Activated CD4-positive, alpha-beta T cell treated with anti-CD3 and anti-CD28 coated beads, Interleukin-2, amount 50 U/mL, for 16 hours (primary cell): ENCODE measurements at regions not wholly inside any gene's neighbourhood (a gene's known extent, or its start where the extent isn't known, plus 50 kb on each side); places are given as distances from the start of the nearest gene placed in this dataset.
"Not testable (repeated sequence)": the region's sequence is repeated elsewhere in the genome, so short reads cannot be mapped to it uniquely, and the experiment has no call there.

Experiments used
- DNase-seq: peaks from one replicate; pipeline ENCODE4 v3.0.0-alpha.2; 2020

GRCh38 chr11:67768001-67768730 lies 93.7 kb upstream of the ALDH3B2 start:
- not testable (repeated sequence) for DNase-seq

- DNase-seq: not testable (repeated sequence)
Observed at GRCh38 chr11:67761211-67761610, 86.8 kb upstream of the ALDH3B2 start.

- not testable (repeated sequence) for DNase-seq
Observed at GRCh38 chr11:67759321-67759720, 84.9 kb upstream of the ALDH3B2 start.

GRCh38 chr11:67758467-67758866 lies 84.0 kb upstream of the ALDH3B2 start:
- DNase-seq: not testable (repeated sequence)

GRCh38 chr11:67758009-67758408 lies 83.6 kb upstream of the ALDH3B2 start:
- not testable (repeated sequence) for DNase-seq

GRCh38 chr11:67753820-67754219 lies 79.4 kb upstream of the ALDH3B2 start:
- DNase-seq: not testable (repeated sequence)

GRCh38 chr11:67745181-67745726 lies 70.8 kb upstream of the ALDH3B2 start:
- no peak for DNase-seq

GRCh38 chr11:67744231-67744630 lies 69.8 kb upstream of the ALDH3B2 start:
- not testable (repeated sequence) for DNase-seq

GRCh38 chr11:67738231-67738630 lies 63.8 kb upstream of the ALDH3B2 start:
- not testable (repeated sequence) for DNase-seq

- not testable (repeated sequence) for DNase-seq
Observed at GRCh38 chr11:67737562-67738080, 63.2 kb upstream of the ALDH3B2 start.

GRCh38 chr11:67732045-67732787 lies 57.8 kb upstream of the ALDH3B2 start:
- peak; percentile 30 for DNase-seq

GRCh38 chr11:67731583-67731982 lies 57.2 kb upstream of the ALDH3B2 start:
- DNase-seq: no peak

GRCh38 chr11:67728163-67728571 lies 53.7 kb upstream of the ALDH3B2 start:
- DNase-seq: not testable (repeated sequence)

GRCh38 chr11:67727066-67728040 lies 52.9 kb upstream of the ALDH3B2 start:
- peak; percentile 62 for DNase-seq
